HEK293T (cell line): ENCODE measurements at regions not wholly inside any gene's neighbourhood (a gene's known extent, or its start where the extent isn't known, plus 50 kb on each side); places are given as distances from the start of the nearest gene placed in this dataset.

Experiments
- BHLHE40 ChIP-seq: fragments of 450-650 bp; IDR thresholded peaks from 2 replicates; pipeline ENCODE4 v1.6.1; 2016; ENCODE audit warnings: mild to moderate bottlenecking, moderate library complexity, borderline replicate concordance
- FOXA1 ChIP-seq: fragments of 450-650 bp; IDR thresholded peaks from 2 replicates; pipeline ENCODE4 v1.6.1; 2016; ENCODE audit warnings: mild to moderate bottlenecking
- FOXM1 ChIP-seq: fragments of 450-650 bp; IDR thresholded peaks from 2 replicates; pipeline ENCODE4 v1.6.1; 2017; ENCODE audit warnings: mild to moderate bottlenecking, borderline replicate concordance
- SP1 ChIP-seq: fragments of 450-650 bp; IDR thresholded peaks from 2 replicates; pipeline ENCODE4 v1.6.1; 2017
- SUZ12 ChIP-seq: fragments of 450-650 bp; IDR thresholded peaks from 2 replicates; pipeline ENCODE4 v1.6.1; 2016; ENCODE audit warnings: mild to moderate bottlenecking

GRCh38 chr5:28415791-28416443 is 1377.5 kb upstream of the CDH9 start:
- TF ChIP-seq BHLHE40 (no peak), FOXA1 (no peak), FOXM1 (no peak), SP1 (no peak), SUZ12 (no peak)
